Gastroesophageal sphincter (tissue), 3 donors: ENCODE measurements at regions not wholly inside any gene's neighbourhood (a gene's known extent, or its start where the extent isn't known, plus 50 kb on each side); places are given as distances from the start of the nearest gene placed in this dataset.

Experiments
- CTCF ChIP-seq, 4 experiments: fragments of 200-600 bp in 2 of 4; fragments of 450-650 bp in 2 of 4; sonication (generic) in 1 of 4; IDR thresholded peaks; one replicate each; pipeline ENCODE4 v1.5.1; 2017 to 2019; ENCODE audit warnings: antibody characterized with exemption in 4 of 4, mild to moderate bottlenecking in 2 of 4, moderate library complexity in 2 of 4
- EP300 ChIP-seq: sonication (generic); formaldehyde crosslinking; IDR thresholded peaks from one replicate; pipeline ENCODE4 v1.6.1; 2017; ENCODE audit warnings: antibody characterized with exemption, mild to moderate bottlenecking
- POLR2A ChIP-seq, 2 donors: fragments of 450-650 bp; IDR thresholded peaks; one replicate each; pipeline ENCODE4 v1.6.1; 2017; ENCODE audit warnings: antibody characterized with exemption in 2 of 2, mild to moderate bottlenecking in 2 of 2, moderate library complexity in 1 of 2

DNA sequence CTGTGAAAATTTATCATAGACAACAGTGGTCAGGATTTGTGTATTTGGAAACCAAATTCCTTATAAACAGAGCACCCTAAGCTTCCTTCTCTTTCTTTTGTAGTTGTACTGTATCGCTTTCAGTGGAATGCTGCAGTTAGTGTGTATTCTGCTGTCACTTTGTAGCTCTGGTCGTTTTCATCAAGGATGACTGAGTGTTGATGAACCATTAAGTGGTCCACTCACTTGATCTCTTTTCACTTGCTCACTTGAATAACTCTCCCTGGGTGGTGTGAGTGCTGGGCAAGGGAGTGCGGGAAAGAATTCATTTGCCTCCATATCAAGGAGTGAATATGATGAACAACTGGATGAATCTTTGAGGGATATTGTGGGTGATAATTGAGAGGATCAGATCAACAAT, 1225.7 kb upstream of the WWC1 start:
- no peak for TF ChIP-seq POLR2A (IDR thresholded peaks at IDR 0.05)
- no peak for TF ChIP-seq CTCF (IDR thresholded peaks at IDR 0.05)
- no peak for TF ChIP-seq EP300
